ENCODE measurements at regions not wholly inside any gene's neighbourhood (a gene's known extent, or its start where the extent isn't known, plus 50 kb on each side); places are given as distances from the start of the nearest gene placed in this dataset.

DNA sequence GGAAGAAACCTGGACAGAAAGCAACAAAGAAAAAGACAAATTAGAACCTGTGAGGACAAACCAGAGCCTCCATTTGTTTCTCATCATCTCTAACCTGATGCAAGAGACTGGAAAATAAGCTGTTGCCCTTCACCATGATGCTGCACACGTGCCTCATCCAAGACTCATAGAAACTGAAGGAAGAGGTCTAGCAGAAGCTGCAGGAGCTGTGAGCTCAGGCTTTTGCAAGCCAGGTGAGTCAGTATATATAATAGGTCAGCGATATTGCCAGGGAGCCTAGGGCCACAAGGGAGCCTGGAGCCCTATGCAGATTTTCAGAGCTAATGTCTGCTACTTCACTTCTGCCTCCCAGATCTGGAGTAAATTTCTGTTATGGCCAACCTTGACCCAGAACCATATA, 163.1 kb downstream of the LNPK start:
- Histone ChIP-seq H3K27me3 (ENCODE audit: insufficient read depth, poor library complexity, severe bottlenecking) (peaks cover 18% of the 10 kb centered on the region), H3K4me3 (replicated peaks; ENCODE audit: insufficient read depth, low read length) (no peak overlapping the region), H3K27ac (replicated peaks) (no peak overlapping the region)
- no peak for DNase-seq (ENCODE audit: low read depth in 1 of 2, low spot score in 1 of 2)
- TF ChIP-seq SPI1 (IDR thresholded peaks at IDR 0.05; ENCODE audit: borderline replicate concordance, low read depth) (no peak), GABPA (IDR thresholded peaks at IDR 0.05; ENCODE audit: low read depth) (no peak), POLR2AphosphoS5 (IDR thresholded peaks at IDR 0.05; ENCODE audit: low read depth) (no peak)
- TF ChIP-seq, protein P1, sequence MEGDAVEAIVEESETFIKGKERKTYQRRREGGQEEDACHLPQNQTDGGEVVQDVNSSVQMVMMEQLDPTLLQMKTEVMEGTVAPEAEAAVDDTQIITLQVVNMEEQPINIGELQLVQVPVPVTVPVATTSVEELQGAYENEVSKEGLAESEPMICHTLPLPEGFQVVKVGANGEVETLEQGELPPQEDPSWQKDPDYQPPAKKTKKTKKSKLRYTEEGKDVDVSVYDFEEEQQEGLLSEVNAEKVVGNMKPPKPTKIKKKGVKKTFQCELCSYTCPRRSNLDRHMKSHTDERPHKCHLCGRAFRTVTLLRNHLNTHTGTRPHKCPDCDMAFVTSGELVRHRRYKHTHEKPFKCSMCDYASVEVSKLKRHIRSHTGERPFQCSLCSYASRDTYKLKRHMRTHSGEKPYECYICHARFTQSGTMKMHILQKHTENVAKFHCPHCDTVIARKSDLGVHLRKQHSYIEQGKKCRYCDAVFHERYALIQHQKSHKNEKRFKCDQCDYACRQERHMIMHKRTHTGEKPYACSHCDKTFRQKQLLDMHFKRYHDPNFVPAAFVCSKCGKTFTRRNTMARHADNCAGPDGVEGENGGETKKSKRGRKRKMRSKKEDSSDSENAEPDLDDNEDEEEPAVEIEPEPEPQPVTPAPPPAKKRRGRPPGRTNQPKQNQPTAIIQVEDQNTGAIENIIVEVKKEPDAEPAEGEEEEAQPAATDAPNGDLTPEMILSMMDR (IDR thresholded peaks at IDR 0.05; ENCODE audit: insufficient read depth, low read length), result no peak
- TF ChIP-seq, protein P2, sequence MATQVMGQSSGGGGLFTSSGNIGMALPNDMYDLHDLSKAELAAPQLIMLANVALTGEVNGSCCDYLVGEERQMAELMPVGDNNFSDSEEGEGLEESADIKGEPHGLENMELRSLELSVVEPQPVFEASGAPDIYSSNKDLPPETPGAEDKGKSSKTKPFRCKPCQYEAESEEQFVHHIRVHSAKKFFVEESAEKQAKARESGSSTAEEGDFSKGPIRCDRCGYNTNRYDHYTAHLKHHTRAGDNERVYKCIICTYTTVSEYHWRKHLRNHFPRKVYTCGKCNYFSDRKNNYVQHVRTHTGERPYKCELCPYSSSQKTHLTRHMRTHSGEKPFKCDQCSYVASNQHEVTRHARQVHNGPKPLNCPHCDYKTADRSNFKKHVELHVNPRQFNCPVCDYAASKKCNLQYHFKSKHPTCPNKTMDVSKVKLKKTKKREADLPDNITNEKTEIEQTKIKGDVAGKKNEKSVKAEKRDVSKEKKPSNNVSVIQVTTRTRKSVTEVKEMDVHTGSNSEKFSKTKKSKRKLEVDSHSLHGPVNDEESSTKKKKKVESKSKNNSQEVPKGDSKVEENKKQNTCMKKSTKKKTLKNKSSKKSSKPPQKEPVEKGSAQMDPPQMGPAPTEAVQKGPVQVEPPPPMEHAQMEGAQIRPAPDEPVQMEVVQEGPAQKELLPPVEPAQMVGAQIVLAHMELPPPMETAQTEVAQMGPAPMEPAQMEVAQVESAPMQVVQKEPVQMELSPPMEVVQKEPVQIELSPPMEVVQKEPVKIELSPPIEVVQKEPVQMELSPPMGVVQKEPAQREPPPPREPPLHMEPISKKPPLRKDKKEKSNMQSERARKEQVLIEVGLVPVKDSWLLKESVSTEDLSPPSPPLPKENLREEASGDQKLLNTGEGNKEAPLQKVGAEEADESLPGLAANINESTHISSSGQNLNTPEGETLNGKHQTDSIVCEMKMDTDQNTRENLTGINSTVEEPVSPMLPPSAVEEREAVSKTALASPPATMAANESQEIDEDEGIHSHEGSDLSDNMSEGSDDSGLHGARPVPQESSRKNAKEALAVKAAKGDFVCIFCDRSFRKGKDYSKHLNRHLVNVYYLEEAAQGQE (IDR thresholded peaks at IDR 0.05; ENCODE audit: insufficient replicate concordance, low read depth), result no peak

DNA sequence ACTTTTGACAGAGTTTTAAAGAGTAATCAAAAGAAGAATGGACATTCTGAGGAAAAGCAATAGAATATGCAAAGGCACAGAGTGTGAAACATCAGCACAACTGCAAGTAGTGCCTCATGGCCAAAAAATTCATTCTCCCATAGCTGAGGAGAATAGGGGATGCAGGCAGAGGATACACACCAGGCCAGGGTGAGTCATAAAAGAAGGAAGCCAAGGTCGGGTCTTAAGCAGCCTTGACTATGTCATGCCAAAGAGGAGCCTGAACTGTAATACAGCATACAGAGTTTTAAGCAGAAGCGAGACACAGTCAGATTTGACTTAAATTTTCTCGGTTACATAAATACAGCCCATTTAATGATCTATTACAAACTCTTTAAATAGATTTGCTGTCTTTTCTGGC, 165.0 kb downstream of the LNPK start:
- Histone ChIP-seq H3K4me3 (replicated peaks; ENCODE audit: insufficient read depth, low read length) (no peak overlapping the region), H3K27me3 (ENCODE audit: insufficient read depth, poor library complexity, severe bottlenecking) (peaks cover 21% of the 10 kb centered on the region), H3K27ac (replicated peaks) (no peak overlapping the region)
- DNase-seq (ENCODE audit: low read depth in 1 of 2, low spot score in 1 of 2), result no peak
- TF ChIP-seq POLR2AphosphoS5 (IDR thresholded peaks at IDR 0.05; ENCODE audit: low read depth), result no peak

DNA sequence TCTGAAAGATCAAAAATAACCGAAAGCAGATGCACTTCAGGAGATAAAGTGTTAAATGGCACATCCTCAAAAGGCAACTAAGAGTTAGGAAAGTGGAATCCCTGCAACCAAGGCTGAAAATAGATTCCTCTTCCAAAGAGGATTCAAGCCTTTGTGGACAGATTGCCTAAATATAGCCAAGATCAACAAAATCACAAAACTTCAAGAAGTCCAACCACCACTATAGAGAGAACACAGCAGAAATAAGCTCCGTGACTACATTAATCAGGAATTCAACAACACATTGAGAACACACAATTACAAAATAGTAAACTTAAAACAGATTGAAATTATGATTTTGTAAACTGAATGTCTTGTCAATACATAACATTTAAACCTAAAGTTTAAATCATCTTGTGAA, 165.7 kb downstream of the LNPK start:
- TF ChIP-seq, protein P2 (IDR thresholded peaks at IDR 0.05; ENCODE audit: insufficient replicate concordance, low read depth), result no peak
- TF ChIP-seq GABPA (IDR thresholded peaks at IDR 0.05; ENCODE audit: low read depth), result no peak
- TF ChIP-seq POLR2AphosphoS5 (IDR thresholded peaks at IDR 0.05; ENCODE audit: low read depth), result no peak
- TF ChIP-seq SPI1 (IDR thresholded peaks at IDR 0.05; ENCODE audit: borderline replicate concordance, low read depth), result no peak
- TF ChIP-seq, protein P1 (IDR thresholded peaks at IDR 0.05; ENCODE audit: insufficient read depth, low read length), result no peak
- no peak for DNase-seq (ENCODE audit: low read depth in 1 of 2, low spot score in 1 of 2)
- no peak overlapping the region for H3K27ac ChIP-seq (replicated peaks)

DNA sequence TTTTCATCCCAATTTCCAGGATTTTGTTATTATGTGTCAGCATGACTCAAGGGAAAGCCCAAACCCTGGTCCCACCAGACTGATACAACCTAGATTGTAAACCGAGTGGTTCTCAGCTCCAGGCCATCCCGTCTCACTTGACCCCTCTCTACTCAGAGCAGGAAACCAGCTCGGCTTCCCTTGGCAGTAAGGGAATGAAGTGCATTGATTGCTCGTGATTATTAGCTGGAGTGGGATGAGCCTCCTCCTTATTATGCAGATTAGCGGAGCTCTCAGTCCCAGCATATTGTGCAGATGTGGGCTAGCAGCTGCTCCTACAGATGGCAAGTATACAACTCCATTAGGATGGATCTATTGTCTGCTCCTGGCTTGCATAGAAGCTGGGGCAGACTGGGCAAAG, 167.6 kb downstream of the LNPK start:
- TF ChIP-seq, protein P2 (IDR thresholded peaks at IDR 0.05; ENCODE audit: insufficient replicate concordance, low read depth), result no peak
- TF ChIP-seq, protein P1 (IDR thresholded peaks at IDR 0.05; ENCODE audit: insufficient read depth, low read length), result no peak
- TF ChIP-seq POLR2AphosphoS5 (IDR thresholded peaks at IDR 0.05; ENCODE audit: low read depth) (no peak), GABPA (IDR thresholded peaks at IDR 0.05; ENCODE audit: low read depth) (no peak), SPI1 (IDR thresholded peaks at IDR 0.05; ENCODE audit: borderline replicate concordance, low read depth) (no peak)
- no peak for DNase-seq (ENCODE audit: low read depth in 1 of 2, low spot score in 1 of 2)
- Histone ChIP-seq H3K27ac (replicated peaks) (no peak overlapping the region), H3K27me3 (ENCODE audit: insufficient read depth, poor library complexity, severe bottlenecking) (peaks cover 26% of the 10 kb centered on the region), H3K4me3 (replicated peaks; ENCODE audit: insufficient read depth, low read length) (no peak overlapping the region)

More for the DNA sequence above, 165.7 kb downstream of the LNPK start:
- Histone ChIP-seq H3K4me3 (replicated peaks; ENCODE audit: insufficient read depth, low read length) (no peak overlapping the region), H3K27me3 (ENCODE audit: insufficient read depth, poor library complexity, severe bottlenecking) (peaks cover 21% of the 10 kb centered on the region)

Data from HL-60 (cell line).